ENCODE measurements at regions not wholly inside any gene's neighbourhood (a gene's known extent, or its start where the extent isn't known, plus 50 kb on each side); places are given as distances from the start of the nearest gene placed in this dataset.

DNA sequence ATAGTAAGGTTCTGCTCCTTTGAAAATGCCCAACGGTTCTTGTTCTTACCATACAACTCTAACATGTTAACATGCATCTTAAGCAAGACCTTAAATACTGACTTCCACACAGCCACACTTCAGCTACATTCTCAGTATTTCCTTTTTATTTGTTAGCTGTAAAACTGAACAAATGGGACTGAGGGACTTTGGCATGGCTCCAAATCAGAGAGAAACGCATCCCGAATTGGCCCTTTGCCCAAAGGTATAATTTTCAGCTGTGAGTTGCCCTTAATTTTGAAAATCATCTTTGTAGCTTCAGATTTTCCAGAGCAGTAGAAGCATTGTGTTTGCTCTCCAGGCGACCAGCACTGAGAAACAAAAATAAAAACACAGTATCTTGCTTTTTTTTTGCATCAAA, 56.4 kb downstream of the NEUROD6 start:
- ChIA-PET CTCF (no interaction called here), POLR2A (no interaction called here)
- TF ChIP-seq, protein P1, sequence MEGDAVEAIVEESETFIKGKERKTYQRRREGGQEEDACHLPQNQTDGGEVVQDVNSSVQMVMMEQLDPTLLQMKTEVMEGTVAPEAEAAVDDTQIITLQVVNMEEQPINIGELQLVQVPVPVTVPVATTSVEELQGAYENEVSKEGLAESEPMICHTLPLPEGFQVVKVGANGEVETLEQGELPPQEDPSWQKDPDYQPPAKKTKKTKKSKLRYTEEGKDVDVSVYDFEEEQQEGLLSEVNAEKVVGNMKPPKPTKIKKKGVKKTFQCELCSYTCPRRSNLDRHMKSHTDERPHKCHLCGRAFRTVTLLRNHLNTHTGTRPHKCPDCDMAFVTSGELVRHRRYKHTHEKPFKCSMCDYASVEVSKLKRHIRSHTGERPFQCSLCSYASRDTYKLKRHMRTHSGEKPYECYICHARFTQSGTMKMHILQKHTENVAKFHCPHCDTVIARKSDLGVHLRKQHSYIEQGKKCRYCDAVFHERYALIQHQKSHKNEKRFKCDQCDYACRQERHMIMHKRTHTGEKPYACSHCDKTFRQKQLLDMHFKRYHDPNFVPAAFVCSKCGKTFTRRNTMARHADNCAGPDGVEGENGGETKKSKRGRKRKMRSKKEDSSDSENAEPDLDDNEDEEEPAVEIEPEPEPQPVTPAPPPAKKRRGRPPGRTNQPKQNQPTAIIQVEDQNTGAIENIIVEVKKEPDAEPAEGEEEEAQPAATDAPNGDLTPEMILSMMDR (IDR thresholded peaks at IDR 0.05; ENCODE audit: insufficient read depth, low read depth, low read length) = no peak
- H3K4me3 ChIP-seq (ENCODE audit: low read depth, low read length) = no peak overlapping the region
- H3K36me3 ChIP-seq (ENCODE audit: control insufficient read depth, insufficient read depth, low read length) = no peaks in the 10 kb centered on the region
- no peak for DNase-seq (ENCODE audit: low read depth)
- H3K27me3 ChIP-seq (ENCODE audit: control insufficient read depth, insufficient read depth, low read length) = no peaks in the 10 kb centered on the region

DNA sequence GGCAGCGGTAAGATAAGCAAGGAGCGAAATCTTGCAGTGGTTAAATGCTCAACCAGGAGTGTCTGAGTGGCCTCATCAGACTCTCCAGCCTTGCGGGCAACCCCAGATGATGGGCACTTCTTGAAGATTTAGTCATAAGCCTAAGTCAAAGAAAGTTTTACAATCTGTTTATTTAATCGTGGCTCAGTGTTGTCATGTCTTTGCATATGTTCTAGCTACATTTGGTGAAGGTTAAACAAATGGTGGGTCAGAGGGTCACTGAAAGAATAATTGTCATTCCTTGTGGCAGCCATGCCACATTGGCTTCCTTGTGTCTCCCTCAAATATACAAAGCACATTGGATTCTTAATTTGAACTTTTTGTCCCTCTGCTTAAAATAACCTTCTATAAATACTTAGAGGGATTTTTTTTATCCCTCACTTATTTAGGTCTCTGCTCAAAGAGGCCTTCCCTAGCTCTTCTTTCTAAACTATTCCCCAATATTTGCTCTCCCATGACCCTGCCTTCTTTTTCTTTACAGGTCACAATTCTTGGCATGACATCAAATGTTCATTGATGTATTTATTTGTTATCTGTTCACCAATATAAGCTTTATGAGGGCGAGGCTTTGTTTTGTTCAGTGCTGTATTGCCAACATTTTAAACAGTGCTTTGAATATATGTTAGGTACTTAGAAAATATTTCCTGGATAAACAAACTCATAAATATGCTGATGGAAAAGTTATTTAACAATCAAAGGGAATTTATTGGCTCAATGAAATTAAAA, 68.7 kb downstream of the NEUROD6 start:
- no peak for DNase-seq (ENCODE audit: low read depth)
- H3K4me3 ChIP-seq (ENCODE audit: low read depth, low read length) = no peak overlapping the region
- CTCF ChIA-PET = no interaction called here
- H3K27me3 ChIP-seq (ENCODE audit: control insufficient read depth, insufficient read depth, low read length) = no peaks in the 10 kb centered on the region
- no peaks in the 10 kb centered on the region for H3K36me3 ChIP-seq (ENCODE audit: control insufficient read depth, insufficient read depth, low read length)
- TF ChIP-seq, protein P1 (IDR thresholded peaks at IDR 0.05; ENCODE audit: insufficient read depth, low read depth, low read length) = no peak
- POLR2A ChIA-PET = no interaction called here

DNA sequence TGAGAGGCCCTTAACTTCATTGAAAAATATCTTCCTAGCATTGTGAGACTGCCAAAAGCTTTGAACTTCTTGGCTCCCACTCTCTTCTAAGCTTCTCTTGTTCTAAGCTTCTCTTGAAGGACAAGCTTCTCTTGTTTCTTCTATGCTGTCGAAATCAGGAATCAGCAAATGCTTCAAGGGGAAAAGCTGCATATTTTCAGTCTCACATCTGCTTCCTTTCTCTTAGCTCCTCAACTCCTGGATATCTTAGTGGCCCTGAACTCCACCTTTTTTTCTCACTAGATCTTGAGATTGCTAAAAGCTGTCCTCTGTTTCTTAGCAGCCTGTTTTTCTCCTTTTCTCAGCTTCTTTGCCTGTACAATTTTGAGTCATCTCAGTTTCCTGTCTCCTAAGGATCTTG, 73.0 kb downstream of the NEUROD6 start:
- DNase-seq (ENCODE audit: low read depth) = no peak
- no peaks in the 10 kb centered on the region for H3K36me3 ChIP-seq (ENCODE audit: control insufficient read depth, insufficient read depth, low read length)
- H3K4me3 ChIP-seq (ENCODE audit: low read depth, low read length) = no peak overlapping the region
- ChIA-PET POLR2A (no interaction called here), CTCF (no interaction called here)
- H3K27me3 ChIP-seq (ENCODE audit: control insufficient read depth, insufficient read depth, low read length) = no peaks in the 10 kb centered on the region
- TF ChIP-seq, protein P1 (IDR thresholded peaks at IDR 0.05; ENCODE audit: insufficient read depth, low read depth, low read length) = no peak

DNA sequence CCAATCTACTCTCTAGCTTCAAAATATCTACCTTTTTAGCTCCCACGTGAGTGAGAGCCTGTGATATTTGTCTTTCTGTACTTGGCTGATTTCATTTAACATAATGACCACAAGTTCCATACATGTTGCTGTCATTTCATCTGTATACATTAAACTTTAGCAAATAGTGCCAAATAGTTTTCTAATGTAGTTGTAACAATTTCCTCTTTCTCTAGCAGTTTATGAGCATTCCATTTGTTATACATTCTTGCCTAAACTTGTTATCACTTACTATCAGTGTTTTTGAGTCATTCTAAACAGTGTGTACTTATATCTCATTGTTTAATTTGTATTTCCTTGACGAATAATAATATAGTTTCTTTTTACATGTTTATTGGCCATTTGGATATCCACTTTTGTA, 77.2 kb downstream of the NEUROD6 start:
- CTCF ChIA-PET = interaction anchor here (1.0 kb wide), 1 partner anchor 19 kb away, joined by 3 read pairs; no protein-coding TSS in a partner anchor
- TF ChIP-seq, protein P1 (IDR thresholded peaks at IDR 0.05; ENCODE audit: insufficient read depth, low read depth, low read length) = no peak
- H3K36me3 ChIP-seq (ENCODE audit: control insufficient read depth, insufficient read depth, low read length) = no peaks in the 10 kb centered on the region
- POLR2A ChIA-PET = no interaction called here
- no peak for DNase-seq (ENCODE audit: low read depth)
- H3K27me3 ChIP-seq (ENCODE audit: control insufficient read depth, insufficient read depth, low read length) = no peaks in the 10 kb centered on the region
- no peak overlapping the region for H3K4me3 ChIP-seq (ENCODE audit: low read depth, low read length)

DNA sequence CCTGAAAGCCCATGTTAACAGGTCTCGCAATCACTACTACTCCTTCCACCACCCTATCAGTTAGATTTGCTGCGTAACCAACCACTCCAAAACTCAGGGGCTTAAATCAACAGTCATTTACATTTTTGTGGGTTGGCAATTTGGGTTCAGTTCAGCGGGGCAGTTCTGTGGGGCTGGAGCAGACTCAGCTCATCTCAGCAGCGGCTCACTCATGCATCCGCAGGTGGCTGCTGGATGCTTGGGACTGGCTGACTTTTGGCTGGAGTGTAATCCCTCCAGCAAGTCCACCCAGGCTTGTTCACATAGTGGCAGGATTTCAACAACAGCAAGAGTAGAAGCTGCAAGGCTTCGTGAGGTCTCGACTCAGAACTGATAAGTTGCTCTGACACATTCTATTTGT, 79.2 kb downstream of the NEUROD6 start:
- CTCF ChIA-PET = no interaction called here
- H3K4me3 ChIP-seq (ENCODE audit: low read depth, low read length) = no peak overlapping the region
- DNase-seq (ENCODE audit: low read depth) = no peak
- TF ChIP-seq, protein P1 (IDR thresholded peaks at IDR 0.05; ENCODE audit: insufficient read depth, low read depth, low read length) = no peak
- no peaks in the 10 kb centered on the region for H3K27me3 ChIP-seq (ENCODE audit: control insufficient read depth, insufficient read depth, low read length)
- H3K36me3 ChIP-seq (ENCODE audit: control insufficient read depth, insufficient read depth, low read length) = no peaks in the 10 kb centered on the region
- POLR2A ChIA-PET = no interaction called here
